D721Med (cell line): ENCODE measurements at regions not wholly inside any gene's neighbourhood (a gene's known extent, or its start where the extent isn't known, plus 50 kb on each side); places are given as distances from the start of the nearest gene placed in this dataset.

Experiments
- DNase-seq: peaks from one replicate; pipeline ENCODE4 v3.0.0; 2011; ENCODE audit warnings: low spot score; ENCODE audit not compliant: insufficient read length
- FAIRE-seq: peaks from 2 replicates; lab custom pipeline; 2011; peaks lifted over from hg19 to GRCh38; lab: Jason Lieb, UNC
- TF ChIP-seq, protein P1 (sequence below): IDR thresholded peaks from 2 replicates; pipeline ENCODE4 v1.5.1; 2012; ENCODE audit warnings: mild to moderate bottlenecking, control low read depth; ENCODE audit not compliant: insufficient read depth; ENCODE audit errors: missing control alignments

DNA sequence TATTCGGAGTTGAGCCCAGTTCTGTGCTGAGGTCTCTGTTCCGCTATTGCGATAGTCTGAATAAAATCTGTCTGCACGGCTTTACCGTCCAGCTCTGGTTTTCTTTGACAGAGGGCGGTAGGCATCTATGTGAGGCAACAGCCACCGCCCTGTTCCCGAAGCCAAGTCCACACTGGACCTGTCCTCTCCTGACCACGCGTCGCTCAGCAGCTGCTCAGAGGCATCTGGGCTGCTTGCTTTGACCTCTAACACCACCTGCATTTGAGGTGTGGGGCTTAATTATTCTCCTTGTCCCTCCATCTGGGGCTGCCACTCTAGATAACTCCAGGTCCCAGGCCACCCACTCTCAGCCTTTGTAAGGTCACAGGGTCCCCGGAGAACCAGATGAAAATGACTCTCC is 168.4 kb upstream of the SMIM23 start:
- no peak for FAIRE-seq
- TF ChIP-seq, protein P1, sequence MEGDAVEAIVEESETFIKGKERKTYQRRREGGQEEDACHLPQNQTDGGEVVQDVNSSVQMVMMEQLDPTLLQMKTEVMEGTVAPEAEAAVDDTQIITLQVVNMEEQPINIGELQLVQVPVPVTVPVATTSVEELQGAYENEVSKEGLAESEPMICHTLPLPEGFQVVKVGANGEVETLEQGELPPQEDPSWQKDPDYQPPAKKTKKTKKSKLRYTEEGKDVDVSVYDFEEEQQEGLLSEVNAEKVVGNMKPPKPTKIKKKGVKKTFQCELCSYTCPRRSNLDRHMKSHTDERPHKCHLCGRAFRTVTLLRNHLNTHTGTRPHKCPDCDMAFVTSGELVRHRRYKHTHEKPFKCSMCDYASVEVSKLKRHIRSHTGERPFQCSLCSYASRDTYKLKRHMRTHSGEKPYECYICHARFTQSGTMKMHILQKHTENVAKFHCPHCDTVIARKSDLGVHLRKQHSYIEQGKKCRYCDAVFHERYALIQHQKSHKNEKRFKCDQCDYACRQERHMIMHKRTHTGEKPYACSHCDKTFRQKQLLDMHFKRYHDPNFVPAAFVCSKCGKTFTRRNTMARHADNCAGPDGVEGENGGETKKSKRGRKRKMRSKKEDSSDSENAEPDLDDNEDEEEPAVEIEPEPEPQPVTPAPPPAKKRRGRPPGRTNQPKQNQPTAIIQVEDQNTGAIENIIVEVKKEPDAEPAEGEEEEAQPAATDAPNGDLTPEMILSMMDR = no peak
- no peak for DNase-seq

DNA sequence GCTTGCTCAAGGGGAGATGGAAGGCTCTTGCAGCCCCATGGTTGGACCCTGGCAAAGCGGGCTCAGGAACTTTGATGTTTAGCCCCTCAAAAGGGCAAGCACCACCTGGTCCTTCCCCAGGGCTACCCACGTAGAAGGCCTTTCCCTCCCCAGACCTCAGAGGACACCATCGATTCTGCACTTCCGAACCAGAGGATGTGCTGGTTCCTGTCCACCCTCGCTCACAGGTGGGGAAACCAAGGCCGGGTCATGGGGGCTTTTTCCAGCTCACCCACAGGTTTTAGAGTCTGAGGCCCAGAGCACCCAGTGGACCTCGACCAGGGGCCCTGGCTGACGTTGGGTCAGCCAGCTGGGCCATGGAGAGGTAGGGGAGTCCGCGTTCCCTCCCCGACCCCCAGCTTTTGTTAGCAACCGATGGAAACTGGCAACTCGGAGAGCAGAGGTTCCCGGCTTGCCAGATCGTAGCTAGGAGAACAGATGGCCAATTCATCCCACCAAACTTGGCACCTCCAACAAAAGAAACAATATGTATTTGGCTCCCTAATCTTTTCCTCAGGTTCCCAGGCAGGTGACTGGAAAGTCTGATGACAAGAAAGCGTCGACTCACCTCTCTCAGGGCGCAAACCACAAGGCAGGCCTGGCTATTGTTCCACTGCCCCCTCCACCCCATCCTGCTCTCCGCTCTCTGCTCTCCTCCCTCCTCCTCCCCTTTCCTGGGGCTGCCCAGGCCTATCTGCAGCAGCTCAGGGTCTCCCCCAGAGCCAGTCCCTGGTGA is 167.6 kb upstream of the SMIM23 start:
- TF ChIP-seq, protein P1 = no peak
- DNase-seq (no peak), FAIRE-seq (no peak)

DNA sequence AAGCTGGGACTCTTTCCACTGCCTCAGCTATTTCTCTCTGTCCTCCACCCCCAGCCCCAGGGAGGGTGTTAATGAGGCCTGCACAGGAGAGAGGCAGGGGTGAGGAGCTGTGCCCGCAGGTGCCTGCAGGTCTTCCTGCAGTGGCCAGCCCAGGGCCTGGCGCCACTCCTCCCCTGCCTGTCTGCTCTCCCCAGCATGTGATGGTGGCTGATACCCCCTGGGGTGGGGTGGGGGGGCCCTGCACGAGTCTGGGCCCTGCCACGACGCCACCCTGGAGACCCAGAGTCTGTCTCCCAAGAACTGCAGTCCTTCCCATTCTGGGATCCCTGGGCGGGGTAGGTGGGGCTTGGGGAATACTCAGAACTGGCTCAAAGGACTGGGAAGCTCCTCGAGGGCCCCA is 166.4 kb upstream of the SMIM23 start:
- FAIRE-seq (no peak), DNase-seq (no peak)
- TF ChIP-seq, protein P1 = no peak

DNA sequence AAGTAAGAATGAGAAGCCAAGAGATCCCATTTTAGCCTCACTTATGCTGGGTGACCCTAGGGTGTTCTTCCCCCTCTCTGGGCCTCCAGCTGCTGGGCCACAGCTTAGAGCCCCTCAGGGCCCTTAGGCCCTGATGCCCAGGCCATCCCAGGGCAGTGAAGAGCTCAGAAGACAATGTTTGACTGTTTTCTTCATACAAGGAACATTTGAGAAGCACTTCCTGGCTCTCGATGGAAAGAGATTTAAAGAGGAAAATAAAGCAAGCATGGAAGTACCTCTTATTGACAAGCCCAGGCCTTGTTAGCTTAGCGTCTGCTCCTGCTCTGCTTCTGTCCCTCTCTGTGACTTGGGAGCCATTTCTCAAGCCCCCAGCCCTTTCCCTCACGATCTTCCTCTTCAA is 165.9 kb upstream of the SMIM23 start:
- TF ChIP-seq, protein P1 = no peak
- FAIRE-seq = no peak
- DNase-seq = no peak

DNA sequence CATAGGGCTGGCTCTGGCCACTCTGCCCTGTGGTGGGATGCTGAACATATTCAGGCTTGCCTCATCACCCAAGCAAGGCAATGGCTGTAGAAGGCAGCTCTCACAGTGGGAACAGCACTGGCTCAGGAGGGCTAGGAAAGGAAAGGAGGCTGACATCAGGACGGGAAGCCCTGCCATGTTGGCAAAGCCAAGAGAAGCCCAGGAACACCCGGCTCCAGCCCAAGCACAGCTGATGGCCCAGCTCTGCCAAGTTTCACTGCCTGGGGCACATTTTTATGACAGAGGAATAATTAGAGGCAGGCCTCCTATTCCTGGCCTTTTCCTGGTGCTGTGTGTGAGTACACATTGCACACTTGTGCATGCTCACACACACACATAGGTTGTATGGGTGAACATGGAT is 163.6 kb upstream of the SMIM23 start:
- DNase-seq (no peak), FAIRE-seq (no peak)
- TF ChIP-seq, protein P1 = no peak

DNA sequence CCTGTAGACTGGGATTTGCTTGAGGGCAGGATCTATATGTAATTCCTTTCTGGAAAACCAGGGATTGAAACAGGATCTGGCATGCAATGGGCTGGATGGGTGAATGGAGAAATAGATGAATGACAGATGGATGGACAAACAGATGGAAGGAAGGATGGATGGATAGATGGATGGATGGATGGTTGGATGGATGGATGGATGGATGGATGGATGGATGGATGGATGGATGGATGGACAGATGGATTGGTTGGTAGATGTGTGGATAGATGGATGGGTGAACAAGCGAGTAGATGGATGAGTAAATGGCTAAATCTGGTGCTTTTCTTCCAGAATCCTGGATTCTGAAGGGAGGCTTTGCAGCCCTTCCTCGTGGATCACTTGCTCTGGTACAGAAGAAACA is 162.5 kb upstream of the SMIM23 start:
- DNase-seq (no peak), FAIRE-seq (no peak)
- TF ChIP-seq, protein P1 = no peak

DNA sequence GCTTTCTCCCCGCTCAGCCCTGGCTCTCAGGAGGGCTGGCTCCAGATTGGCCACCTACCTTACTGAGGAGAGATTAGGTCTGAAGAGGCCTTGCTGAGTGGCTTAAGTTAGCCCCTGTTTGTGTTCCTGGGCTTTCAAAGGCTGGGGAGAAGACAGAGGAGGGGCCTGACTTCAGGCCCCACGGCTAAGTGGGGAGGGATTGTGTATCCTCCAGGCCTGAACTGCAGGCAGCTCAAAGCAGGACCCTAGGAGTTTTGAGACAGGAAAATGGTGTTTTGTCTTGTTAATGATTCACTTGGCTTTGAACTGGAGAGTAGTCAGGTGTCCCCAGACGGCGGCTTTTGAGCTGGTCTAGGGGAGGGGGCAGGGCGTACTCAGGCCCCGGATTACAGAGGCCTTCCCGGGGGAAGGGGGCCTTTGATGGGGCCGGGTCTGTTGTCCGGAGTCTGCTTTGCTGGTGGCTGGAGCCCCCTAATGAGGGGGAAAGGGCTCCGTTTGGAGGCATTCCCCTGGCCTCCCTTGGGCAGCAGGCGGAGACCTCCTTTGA is 162.0 kb upstream of the SMIM23 start:
- no peak for DNase-seq
- no peak for FAIRE-seq

More for the DNA sequence above, 162.0 kb upstream of the SMIM23 start:
- TF ChIP-seq, protein P1 = no peak
